CD4-positive, alpha-beta T cell treated with Interleukin-1 beta for 1 hour (primary cell): ENCODE measurements at regions not wholly inside any gene's neighbourhood (a gene's known extent, or its start where the extent isn't known, plus 50 kb on each side); places are given as distances from the start of the nearest gene placed in this dataset.
"Not testable (repeated sequence)": the region's sequence is repeated elsewhere in the genome, so short reads cannot be mapped to it uniquely, and the experiment has no call there.

Experiments used
- DNase-seq, 2 donors: peaks; one replicate each; pipeline ENCODE4 v3.0.0-alpha.2; 2020 to 2022

GRCh38 chr21:35382696-35383095 is 333.6 kb upstream of the RUNX1 start:
- DNase-seq, result no peak

GRCh38 chr21:35381743-35382310 is 332.7 kb upstream of the RUNX1 start:
- DNase-seq, result no peak

GRCh38 chr21:35380304-35380703 is 331.2 kb upstream of the RUNX1 start:
- DNase-seq, result not testable (repeated sequence)

DNA sequence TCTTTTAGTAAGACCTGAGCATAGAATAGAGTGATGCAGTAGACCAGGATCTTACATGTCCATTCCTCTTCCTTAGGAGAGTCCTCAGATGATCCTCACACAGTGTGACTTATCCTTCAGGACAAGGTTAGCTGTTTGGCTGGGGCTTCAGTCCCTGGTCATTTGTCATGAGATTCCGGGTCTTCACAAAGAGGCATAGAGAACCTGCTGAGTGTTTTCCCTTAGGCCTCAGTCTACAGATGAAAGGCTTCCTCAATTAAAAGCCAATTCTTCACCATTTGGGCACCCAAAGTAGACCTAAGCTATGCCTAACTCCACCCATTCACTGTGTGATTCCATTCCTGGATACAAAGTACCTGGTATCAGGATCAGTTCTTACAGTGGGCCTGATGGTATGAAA is 329.8 kb upstream of the RUNX1 start:
- no peak for DNase-seq

DNA sequence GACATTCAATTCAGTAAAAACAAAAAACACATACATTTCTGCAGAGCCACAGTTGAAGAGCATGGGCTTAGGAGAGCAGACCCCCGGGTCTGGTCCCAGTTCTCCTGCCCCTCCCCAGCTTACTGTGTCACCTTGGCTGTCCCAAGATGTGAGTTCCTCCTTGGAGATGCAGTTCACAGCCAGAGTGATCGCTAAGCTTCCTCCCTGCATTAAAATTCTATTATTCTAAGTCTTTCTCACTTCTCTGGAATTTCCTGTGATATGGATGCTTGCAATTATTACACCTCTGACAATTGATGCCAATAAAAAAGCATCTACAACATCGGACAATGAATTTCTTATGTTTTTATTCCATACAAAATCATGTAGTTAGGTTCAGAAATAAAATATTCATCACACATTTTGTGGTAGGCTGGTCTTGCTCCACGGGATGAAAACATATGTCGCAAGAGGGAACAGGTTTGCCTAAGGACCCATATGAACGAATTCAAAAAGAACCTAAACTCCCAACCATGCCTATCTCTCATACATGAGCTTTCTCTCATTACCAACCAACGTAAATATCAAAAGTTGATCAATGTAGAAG is 328.5 kb upstream of the RUNX1 start:
- no peak for DNase-seq

DNA sequence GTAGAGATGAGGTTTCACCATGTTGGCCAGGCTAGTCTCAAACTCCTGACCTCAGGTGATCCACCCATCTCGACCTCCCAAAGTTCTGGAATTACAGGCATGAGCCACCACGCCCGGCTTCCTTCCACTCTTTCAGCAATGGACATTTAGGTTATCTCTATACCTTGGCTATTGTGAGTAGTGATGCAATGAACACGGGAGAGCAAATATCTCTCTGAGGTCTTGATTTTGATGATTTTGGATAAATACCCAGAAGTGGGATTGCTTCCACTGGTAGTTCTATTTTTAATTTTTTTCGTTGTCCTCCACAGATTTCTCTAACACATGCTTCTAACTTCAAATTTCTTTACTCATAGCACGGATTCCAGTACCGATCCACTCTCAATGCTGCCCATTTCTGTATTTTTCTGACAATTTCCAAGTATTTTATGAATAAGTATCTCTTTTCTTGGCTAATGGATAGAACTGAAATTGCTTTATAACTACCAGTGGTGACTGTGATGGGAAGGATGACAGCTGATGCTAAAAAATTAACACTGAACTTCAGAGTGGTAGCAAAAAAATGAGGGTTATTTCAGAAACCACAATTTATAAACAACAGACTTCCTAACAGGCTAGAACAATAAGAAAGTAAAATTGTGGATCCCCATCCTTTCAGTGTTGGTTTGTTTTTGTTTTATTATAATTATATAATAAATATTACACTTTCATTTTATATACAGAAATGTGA is 327.5 kb upstream of the RUNX1 start:
- no peak for DNase-seq

DNA sequence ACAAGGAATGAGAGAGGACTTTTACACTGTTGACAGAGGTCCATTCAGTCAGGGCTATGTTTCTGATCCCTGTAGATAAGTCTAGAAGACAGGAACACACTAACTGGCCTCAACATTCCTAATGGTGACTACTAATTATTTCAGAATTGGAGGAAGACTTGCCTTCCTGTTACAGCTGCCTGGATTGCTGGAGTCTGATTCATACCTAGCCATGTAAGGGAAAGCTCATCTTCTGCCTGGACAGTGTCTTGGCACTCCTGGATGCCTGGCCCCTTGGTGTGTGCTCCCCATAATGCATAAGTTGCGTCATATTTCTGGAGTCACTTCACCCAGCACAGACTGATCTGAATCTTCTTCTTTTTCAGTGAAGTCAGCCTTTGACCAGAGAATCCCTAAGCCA is 326.0 kb upstream of the RUNX1 start:
- DNase-seq, result no peak

DNA sequence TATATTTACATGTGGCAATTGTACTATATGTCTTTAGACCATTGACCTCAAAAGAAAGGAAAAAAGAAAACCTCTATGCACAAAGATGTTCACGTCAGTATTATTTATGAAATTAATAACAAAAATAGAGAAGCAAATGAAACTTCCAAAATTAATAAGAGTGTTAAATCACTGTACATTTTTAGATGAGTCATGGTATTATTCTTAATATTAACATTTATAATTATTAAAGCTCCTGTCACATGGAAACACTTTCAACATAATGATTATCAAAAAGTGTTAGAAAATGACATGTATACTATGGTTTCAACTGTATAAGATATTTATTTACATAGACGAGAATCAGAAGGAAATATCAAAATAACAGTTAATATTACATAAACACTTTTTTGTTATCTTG is 324.9 kb upstream of the RUNX1 start:
- no peak for DNase-seq

GRCh38 chr21:35372201-35372600 is 323.1 kb upstream of the RUNX1 start:
- DNase-seq, result no peak

DNA sequence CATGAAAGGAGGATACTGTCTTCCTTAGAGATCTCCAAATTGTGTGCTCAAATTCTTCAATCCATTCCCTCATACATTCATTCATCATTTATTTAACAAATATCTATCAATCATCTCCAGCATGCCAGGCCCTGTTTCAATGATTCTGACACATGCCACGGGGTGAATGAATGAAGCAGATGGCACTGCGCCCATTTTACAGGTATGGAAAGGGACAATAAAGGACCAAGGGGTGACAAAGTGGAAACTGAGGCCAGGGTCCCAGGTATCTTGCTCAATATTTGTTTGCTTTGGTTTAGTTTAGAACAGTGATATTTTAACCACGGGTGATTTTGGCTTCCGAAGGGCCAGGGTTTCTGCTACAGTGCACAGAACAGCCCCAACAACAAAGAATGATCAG is 321.6 kb upstream of the RUNX1 start:
- DNase-seq, result no peak

- DNase-seq, result no peak
These were observed 321.0 kb upstream of the RUNX1 start for GRCh38 chr21:35370071-35370470.

DNA sequence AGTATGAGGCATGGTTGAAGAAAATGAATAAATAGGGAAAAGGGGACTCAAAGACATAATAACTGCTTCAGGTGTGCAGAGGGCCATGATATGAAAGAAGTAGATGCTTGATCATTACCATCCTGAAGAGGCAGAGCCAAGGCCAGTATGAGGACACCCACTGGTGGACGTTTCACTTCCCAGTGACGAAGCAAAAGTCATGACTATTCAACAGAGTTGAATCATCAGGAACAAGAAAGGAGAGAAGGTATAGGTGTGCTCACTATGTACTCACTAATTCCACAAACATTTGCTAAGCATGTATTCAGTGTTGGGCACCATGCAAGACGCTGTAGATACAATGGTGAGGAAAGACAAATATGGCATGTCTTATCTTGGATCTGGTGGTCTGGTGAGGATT is 319.2 kb upstream of the RUNX1 start:
- DNase-seq, result no peak

- no peak for DNase-seq
These were observed 318.5 kb upstream of the RUNX1 start for GRCh38 chr21:35367553-35367952.

DNA sequence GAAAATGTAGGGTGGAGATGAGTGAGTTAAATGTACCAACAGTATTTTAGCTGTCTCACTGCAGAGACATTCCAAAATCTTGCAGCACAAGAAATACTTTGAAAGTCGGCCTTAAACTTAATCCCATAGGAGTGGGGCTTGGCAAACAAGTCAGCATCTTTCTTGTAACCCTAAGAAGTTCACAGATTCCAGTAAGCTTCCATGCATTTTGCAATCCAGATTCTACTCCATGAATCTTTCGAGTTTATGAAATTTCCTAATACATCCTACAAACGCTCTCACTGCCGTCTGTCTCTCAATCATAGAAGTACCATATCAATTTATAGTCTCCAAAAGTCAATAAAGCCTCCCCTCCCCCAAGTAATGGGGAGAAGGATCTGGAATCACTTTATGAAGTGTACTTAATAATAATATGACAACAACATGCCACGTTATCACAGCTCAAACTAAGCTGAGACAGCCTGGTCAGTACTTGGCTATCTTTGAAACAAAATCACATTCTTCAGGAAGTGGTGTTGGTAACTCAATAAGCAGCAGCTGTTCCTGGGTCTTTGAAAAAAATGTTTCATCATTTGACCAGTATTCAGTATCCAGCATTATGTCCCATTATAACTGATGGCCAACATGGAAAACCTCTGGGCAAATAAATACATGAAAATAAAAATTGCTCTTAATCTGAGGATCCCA is 317.4 kb upstream of the RUNX1 start:
- no peak for DNase-seq

DNA sequence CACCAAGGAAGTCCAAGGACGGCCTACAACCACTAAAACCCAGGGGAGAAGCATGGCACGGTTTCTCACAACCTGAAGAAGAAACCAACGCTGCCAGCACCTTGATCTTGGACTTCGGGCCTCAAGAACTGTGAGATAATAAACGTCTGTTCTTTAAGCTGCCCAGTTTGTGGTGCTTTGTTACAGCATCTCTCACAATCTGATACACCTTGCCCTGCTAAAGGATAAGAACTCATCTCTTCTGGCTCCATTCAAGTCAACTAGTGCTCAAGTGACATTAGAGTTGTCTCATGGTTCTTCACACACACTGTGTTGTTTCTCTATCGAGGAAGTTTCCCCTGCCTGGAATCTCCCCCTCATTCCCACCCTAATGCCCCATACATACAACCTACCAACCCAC is 314.4 kb upstream of the RUNX1 start:
- DNase-seq, result no peak

DNA sequence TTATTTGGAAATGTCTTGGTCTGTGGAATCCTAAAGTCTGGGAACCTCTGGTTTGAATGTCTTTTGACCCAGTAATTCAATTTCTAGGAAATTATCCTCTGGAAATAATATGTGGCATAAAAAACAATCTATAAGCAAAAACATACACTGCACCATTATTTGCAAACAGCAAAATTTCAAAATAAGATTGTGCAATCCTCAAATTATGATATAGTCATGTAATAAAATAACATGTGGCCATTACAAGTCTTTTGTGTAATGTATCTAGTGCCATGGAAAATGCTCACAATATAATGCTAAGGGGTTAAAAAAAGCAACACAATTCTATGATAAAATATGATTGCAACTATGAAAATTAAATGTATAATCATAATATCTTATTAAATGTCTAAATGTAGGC is 312.9 kb upstream of the RUNX1 start:
- no peak for DNase-seq

- DNase-seq, result no peak
These were observed 311.9 kb upstream of the RUNX1 start for GRCh38 chr21:35360870-35361570.

GRCh38 chr21:35359076-35359475 is 310.0 kb upstream of the RUNX1 start:
- DNase-seq, result no peak

DNA sequence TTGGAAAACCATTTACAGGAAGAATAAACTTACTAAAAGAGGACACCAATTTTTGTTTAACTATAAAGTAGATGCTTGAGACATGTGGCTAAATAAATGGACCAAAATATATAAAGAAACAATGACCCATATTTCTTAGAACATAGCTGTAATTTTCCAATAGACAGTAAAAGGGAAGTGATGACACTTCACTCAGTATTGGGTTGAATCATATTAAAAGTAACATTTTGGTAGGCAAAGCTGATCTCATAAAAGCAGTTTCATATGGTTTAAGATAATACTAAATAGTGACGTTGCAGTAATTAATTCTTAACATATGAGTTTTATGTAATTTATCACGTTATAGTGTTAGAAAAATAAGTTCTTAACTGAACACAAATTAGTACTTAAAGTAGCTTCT is 308.9 kb upstream of the RUNX1 start:
- no peak for DNase-seq

- no peak for DNase-seq
These were observed 308.1 kb upstream of the RUNX1 start for GRCh38 chr21:35357041-35357780.

GRCh38 chr21:35354078-35354477 is 305.0 kb upstream of the RUNX1 start:
- no peak for DNase-seq

DNA sequence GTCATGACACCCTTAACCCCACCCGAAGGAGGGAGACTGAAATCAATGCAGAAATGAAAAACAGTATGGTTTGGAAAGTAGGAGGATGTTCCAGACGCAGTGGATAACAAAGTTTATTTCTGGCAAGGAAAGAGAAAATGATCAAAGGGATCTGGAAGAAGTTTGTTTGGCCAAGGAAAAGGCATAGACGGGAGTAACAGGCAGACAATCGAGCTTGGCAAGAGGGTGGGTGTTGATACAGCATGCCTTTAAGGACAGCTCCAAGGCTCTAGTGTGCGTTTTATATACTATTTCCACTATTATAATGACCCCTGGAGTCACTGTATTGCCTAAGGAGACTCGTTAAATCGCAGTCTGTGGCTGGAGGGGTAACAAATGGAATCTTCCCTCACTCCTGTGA is 303.7 kb upstream of the RUNX1 start:
- no peak for DNase-seq
